Vagina (tissue), 2 donors: ENCODE measurements at regions not wholly inside any gene's neighbourhood (a gene's known extent, or its start where the extent isn't known, plus 50 kb on each side); places are given as distances from the start of the nearest gene placed in this dataset.

Experiments
- DNase-seq, 2 donors: peaks; one replicate each; pipeline ENCODE4 v3.0.0-alpha.2; 2017; ENCODE audit errors: extremely low spot score in 2 of 2
- H3K27ac ChIP-seq: fragments of 200-600 bp; sonication (generic); one replicate; pipeline ENCODE4 v1.5.1; 2019
- H3K27me3 ChIP-seq: fragments of 200-600 bp; sonication (generic); one replicate; pipeline ENCODE4 v1.5.1; 2019
- H3K36me3 ChIP-seq, 2 donors: fragments of 200-600 bp; sonication (generic); one replicate each; pipeline ENCODE4 v1.5.1; 2017 to 2019
- H3K4me1 ChIP-seq: fragments of 200-600 bp; sonication (generic); one replicate; pipeline ENCODE4 v1.5.1; 2019
- H3K4me3 ChIP-seq, 2 donors: fragments of 200-600 bp; sonication (generic); 1 replicate in 1 of 2; 2 replicates in 1 of 2; pipeline ENCODE4 v1.5.1; 2016 to 2019
- H3K9me3 ChIP-seq: fragments of 200-600 bp; sonication (generic); one replicate; pipeline ENCODE4 v1.5.1; 2019
- POLR2A ChIP-seq, 2 donors: fragments of 450-650 bp; IDR thresholded peaks; one replicate each; pipeline ENCODE4 v1.6.1; 2017; ENCODE audit warnings: antibody characterized with exemption in 2 of 2, mild to moderate bottlenecking in 2 of 2, moderate library complexity in 2 of 2
- POLR2AphosphoS5 ChIP-seq, 2 donors: sonication (generic); formaldehyde crosslinking; IDR thresholded peaks; one replicate each; pipeline ENCODE4 v1.9.0; 2017; ENCODE audit warnings: antibody characterized with exemption in 2 of 2, mild to moderate bottlenecking in 2 of 2, low read depth in 1 of 2; ENCODE audit not compliant: insufficient read depth in 1 of 2
- intact Hi-C: fragments of 100-400 bp; cut with DNase I; formaldehyde crosslinking; loops from one replicate; pipeline ENCODE4 v1.15.1; 2023
- TF ChIP-seq, protein P1 (sequence below), 3 experiments: fragments of 450-650 bp in 2 of 3; fragments of 200-600 bp in 1 of 3; sonication (generic) in 1 of 3; IDR thresholded peaks; one replicate each; pipeline ENCODE4 v1.5.1; 2017 to 2019; ENCODE audit warnings: antibody characterized with exemption in 3 of 3, mild to moderate bottlenecking in 2 of 3, moderate library complexity in 2 of 3

DNA sequence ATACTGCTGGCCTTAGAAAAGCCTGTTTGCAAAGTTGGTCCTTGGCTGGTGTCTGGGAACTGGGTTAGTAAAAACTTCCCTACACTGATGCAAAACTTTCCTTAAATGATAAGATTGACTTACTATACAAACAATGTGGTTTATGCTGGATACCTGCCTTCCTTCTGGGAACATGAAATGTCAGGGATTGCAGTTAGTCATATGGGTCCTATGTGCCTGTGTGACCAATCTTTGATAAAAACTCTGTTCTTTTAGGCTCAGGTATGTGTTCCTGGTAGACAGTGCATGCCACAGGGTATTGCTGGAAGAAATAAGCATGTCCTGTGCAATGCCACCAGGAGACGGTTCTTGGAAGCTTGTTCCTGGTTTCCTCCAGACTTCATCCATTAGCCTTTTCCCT is 173.3 kb downstream of the RMI1 start:
- TF ChIP-seq, protein P1, sequence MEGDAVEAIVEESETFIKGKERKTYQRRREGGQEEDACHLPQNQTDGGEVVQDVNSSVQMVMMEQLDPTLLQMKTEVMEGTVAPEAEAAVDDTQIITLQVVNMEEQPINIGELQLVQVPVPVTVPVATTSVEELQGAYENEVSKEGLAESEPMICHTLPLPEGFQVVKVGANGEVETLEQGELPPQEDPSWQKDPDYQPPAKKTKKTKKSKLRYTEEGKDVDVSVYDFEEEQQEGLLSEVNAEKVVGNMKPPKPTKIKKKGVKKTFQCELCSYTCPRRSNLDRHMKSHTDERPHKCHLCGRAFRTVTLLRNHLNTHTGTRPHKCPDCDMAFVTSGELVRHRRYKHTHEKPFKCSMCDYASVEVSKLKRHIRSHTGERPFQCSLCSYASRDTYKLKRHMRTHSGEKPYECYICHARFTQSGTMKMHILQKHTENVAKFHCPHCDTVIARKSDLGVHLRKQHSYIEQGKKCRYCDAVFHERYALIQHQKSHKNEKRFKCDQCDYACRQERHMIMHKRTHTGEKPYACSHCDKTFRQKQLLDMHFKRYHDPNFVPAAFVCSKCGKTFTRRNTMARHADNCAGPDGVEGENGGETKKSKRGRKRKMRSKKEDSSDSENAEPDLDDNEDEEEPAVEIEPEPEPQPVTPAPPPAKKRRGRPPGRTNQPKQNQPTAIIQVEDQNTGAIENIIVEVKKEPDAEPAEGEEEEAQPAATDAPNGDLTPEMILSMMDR (IDR thresholded peaks at IDR 0.05) = no peak
- TF ChIP-seq POLR2AphosphoS5 (IDR thresholded peaks at IDR 0.05; ENCODE audit: insufficient read depth in 1 of 2, low read depth in 1 of 2) = no peak
- no peak for TF ChIP-seq POLR2A (IDR thresholded peaks at IDR 0.05)
- Histone ChIP-seq H3K4me1 (no peaks in the 10 kb centered on the region), H3K27me3 (no peaks in the 10 kb centered on the region), H3K27ac (no peak overlapping the region), H3K4me3 (no peak overlapping the region), H3K9me3 (no peaks in the 10 kb centered on the region), H3K36me3 (no peaks in the 10 kb centered on the region)
- no peak for DNase-seq
- intact Hi-C loops = loop anchor here (10.0 kb wide), 1 partner anchor 329 kb away; no protein-coding TSS in a partner anchor

DNA sequence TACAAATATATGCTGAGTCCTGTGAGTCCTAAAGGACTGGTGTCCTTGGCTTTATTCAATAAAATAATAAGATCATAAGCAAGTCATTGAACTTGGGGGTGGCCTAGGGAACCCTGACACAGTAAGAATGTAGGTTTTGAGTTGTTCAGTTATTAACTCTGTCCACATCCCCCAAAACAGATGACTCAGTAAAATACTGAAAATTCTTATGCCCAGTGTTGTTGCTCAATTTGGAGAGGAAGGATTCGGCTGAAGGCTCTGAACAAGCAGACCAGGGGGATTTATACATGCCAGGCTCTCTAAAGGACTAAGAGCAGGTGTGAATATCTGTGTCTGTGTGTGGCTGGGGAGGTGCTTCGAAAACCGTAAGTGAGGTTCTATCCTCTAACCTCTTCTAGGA is 173.7 kb downstream of the RMI1 start:
- Histone ChIP-seq H3K9me3 (no peaks in the 10 kb centered on the region), H3K27ac (no peak overlapping the region), H3K36me3 (no peaks in the 10 kb centered on the region), H3K27me3 (no peaks in the 10 kb centered on the region), H3K4me3 (no peak overlapping the region), H3K4me1 (no peaks in the 10 kb centered on the region)
- intact Hi-C loops = loop anchor here (10.0 kb wide), 1 partner anchor 330 kb away; no protein-coding TSS in a partner anchor
- TF ChIP-seq POLR2AphosphoS5 (IDR thresholded peaks at IDR 0.05; ENCODE audit: insufficient read depth in 1 of 2, low read depth in 1 of 2) (no peak), POLR2A (IDR thresholded peaks at IDR 0.05) (no peak)
- TF ChIP-seq, protein P1 (IDR thresholded peaks at IDR 0.05) = no peak
- no peak for DNase-seq

DNA sequence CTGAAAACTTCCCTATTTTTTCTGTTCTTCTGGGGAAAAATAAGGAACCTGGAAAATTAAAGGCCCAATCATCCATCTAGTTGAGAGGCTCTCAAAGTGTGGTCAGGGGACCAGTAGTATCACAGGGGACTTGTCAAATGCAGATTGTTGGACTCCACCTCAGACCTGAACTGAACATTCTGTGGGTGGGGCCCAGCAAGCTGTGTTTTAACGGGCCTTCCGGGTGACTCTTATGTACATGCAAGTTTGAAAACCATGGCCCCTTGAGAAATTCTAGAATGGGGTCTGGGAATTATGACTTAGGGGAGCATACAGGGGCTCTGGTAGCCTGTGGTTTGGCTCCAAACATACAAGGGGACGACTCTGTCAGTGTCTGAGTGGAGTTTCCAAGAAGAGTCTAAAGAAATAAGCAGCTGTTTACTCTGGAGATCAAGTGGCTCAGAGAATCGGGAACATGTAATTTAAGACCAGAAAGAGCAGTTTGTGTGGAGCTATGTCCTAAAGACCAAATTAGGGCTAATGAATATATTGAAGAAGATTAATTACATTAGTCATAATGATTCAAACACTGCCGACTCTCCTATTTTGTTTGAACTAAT is 177.4 kb downstream of the SLC28A3 start:
- no peaks in the 10 kb centered on the region for H3K36me3 ChIP-seq
- H3K4me1 ChIP-seq = no peaks in the 10 kb centered on the region
- DNase-seq = no peak
- TF ChIP-seq, protein P1 (IDR thresholded peaks at IDR 0.05) = no peak
- TF ChIP-seq POLR2AphosphoS5 (IDR thresholded peaks at IDR 0.05; ENCODE audit: insufficient read depth in 1 of 2, low read depth in 1 of 2) (no peak), POLR2A (IDR thresholded peaks at IDR 0.05) (no peak)
- no peaks in the 10 kb centered on the region for H3K27me3 ChIP-seq
- H3K9me3 ChIP-seq = no peaks in the 10 kb centered on the region
- no peak overlapping the region for H3K4me3 ChIP-seq
- intact Hi-C loops = no loop called here
- no peak overlapping the region for H3K27ac ChIP-seq

DNA sequence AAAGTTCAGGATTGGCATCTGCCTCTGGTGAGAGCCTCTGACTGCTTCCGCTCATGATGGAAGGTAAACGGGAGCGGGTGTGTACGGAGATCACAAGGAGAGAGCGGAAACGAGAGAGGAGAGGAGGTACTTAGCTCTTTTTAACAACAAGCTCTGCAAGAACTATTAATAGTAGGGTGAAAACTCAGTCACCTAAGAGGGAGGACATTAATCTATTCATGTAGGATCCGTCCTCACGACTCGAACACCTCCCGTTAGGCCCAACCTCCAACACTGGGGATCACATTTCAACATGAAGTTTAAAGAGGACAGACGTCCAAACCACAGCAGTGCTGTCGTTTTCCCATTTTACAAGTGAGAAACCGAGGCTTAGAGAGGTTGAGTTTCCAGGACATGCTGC is 173.7 kb downstream of the SLC28A3 start:
- TF ChIP-seq POLR2A (IDR thresholded peaks at IDR 0.05) = no peak
- TF ChIP-seq, protein P1 (IDR thresholded peaks at IDR 0.05) = no peak
- no peak for TF ChIP-seq POLR2AphosphoS5 (IDR thresholded peaks at IDR 0.05; ENCODE audit: insufficient read depth in 1 of 2, low read depth in 1 of 2)
- no peaks in the 10 kb centered on the region for H3K27me3 ChIP-seq
- H3K27ac ChIP-seq = no peak overlapping the region
- intact Hi-C loops = no loop called here
- H3K9me3 ChIP-seq = no peaks in the 10 kb centered on the region
- no peak overlapping the region for H3K4me3 ChIP-seq
- DNase-seq = no peak
- H3K4me1 ChIP-seq = no peaks in the 10 kb centered on the region
- H3K36me3 ChIP-seq = no peaks in the 10 kb centered on the region

DNA sequence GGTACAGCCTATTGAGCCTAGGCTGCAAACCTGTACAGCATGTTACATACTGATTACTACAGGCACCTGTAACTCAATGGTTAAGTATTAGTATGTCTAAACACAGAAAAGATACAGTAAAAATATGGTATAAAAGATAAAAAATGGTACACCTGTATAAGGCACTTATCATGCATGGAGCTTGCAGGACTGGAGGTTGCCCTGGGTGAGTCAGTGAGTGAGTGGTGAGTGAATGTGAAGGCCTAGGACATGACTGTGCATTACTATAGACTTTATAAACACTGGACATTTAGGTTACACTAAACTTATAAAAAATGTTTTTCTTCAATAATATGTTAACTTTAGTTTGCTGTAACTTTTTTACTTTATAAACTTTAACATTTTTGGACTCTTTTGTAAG is 171.3 kb downstream of the SLC28A3 start:
- TF ChIP-seq, protein P1 (IDR thresholded peaks at IDR 0.05) = no peak
- TF ChIP-seq POLR2AphosphoS5 (IDR thresholded peaks at IDR 0.05; ENCODE audit: insufficient read depth in 1 of 2, low read depth in 1 of 2) (no peak), POLR2A (IDR thresholded peaks at IDR 0.05) (no peak)
- no peaks in the 10 kb centered on the region for H3K27me3 ChIP-seq
- no peaks in the 10 kb centered on the region for H3K36me3 ChIP-seq
- H3K27ac ChIP-seq = no peak overlapping the region
- no peak overlapping the region for H3K4me3 ChIP-seq
- no peak for DNase-seq
- H3K4me1 ChIP-seq = no peaks in the 10 kb centered on the region
- intact Hi-C loops = no loop called here
- no peaks in the 10 kb centered on the region for H3K9me3 ChIP-seq
